CD8-positive, alpha-beta memory T cell (primary cell): ENCODE measurements at regions not wholly inside any gene's neighbourhood (a gene's known extent, or its start where the extent isn't known, plus 50 kb on each side); places are given as distances from the start of the nearest gene placed in this dataset.
"Not testable (repeated sequence)": the region's sequence is repeated elsewhere in the genome, so short reads cannot be mapped to it uniquely, and the experiment has no call there.

Experiments
- CTCF ChIA-PET: fragments of 350-600 bp; sonication (Branson Sonifier 250); formaldehyde crosslinking; loops from one replicate; lab custom pipeline; 2021; ENCODE audit warnings: antibody characterized with exemption; lab: Charles Lee
- POLR2A ChIA-PET: fragments of 350-600 bp; sonication (Branson Sonifier 250); formaldehyde crosslinking; loops from one replicate; lab custom pipeline; 2021; ENCODE audit warnings: antibody characterized with exemption; lab: Charles Lee
- DNase-seq, 5 donors: peaks; one replicate each; pipeline versions ENCODE4 v3.0.0 to v3.0.0-alpha.2; 2020 to 2022; ENCODE audit warnings: mixed read lengths in 1 of 5
- H3K27ac ChIP-seq: one replicate; pipeline ENCODE4 v1.7.0; 2013; ENCODE audit warnings: low read depth, mild to moderate bottlenecking, low read length, moderate library complexity
- H3K27me3 ChIP-seq: 2 replicates; pipeline ENCODE4 v1.7.0; 2013; ENCODE audit warnings: low read length, mild to moderate bottlenecking; ENCODE audit not compliant: insufficient read depth, poor library complexity, severe bottlenecking
- H3K36me3 ChIP-seq: 2 replicates; pipeline ENCODE4 v1.7.0; 2013; ENCODE audit warnings: mild to moderate bottlenecking, low read length, moderate library complexity; ENCODE audit not compliant: insufficient read depth
- H3K4me1 ChIP-seq: 2 replicates; pipeline ENCODE4 v1.7.0; 2013; ENCODE audit warnings: mild to moderate bottlenecking, low read length, moderate library complexity; ENCODE audit not compliant: insufficient read depth
- H3K4me3 ChIP-seq: 2 replicates; pipeline ENCODE4 v1.7.0; 2013; ENCODE audit warnings: mild to moderate bottlenecking, low read length
- H3K9me3 ChIP-seq: 2 replicates; pipeline ENCODE4 v1.7.0; 2013; ENCODE audit warnings: mild to moderate bottlenecking, low read length
- H3K27ac Mint-ChIP-seq, 8 donors: one replicate each; pipeline ENCODE4 v1.8.0; 2020 to 2021; ENCODE audit warnings: mixed read lengths in 8 of 8, mild to moderate bottlenecking in 6 of 8, inconsistent platforms in 3 of 8, moderate library complexity in 3 of 8
- H3K27me3 Mint-ChIP-seq, 2 donors: one replicate each; pipeline ENCODE4 v1.8.0; 2020 to 2021; ENCODE audit warnings: mixed read lengths in 2 of 2, mild to moderate bottlenecking in 1 of 2, moderate library complexity in 1 of 2
- H3K36me3 Mint-ChIP-seq, 3 donors: one replicate each; pipeline ENCODE4 v1.8.0; 2020 to 2021; ENCODE audit warnings: mixed read lengths in 3 of 3, inconsistent platforms in 1 of 3, mild to moderate bottlenecking in 1 of 3
- H3K4me1 Mint-ChIP-seq, 3 donors: one replicate each; pipeline ENCODE4 v1.8.0; 2020 to 2021; ENCODE audit warnings: mixed read lengths in 3 of 3, inconsistent platforms in 1 of 3, mild to moderate bottlenecking in 1 of 3
- H3K4me3 Mint-ChIP-seq, 7 donors: one replicate each; pipeline ENCODE4 v1.8.0; 2020 to 2021; ENCODE audit warnings: mixed read lengths in 7 of 7, mild to moderate bottlenecking in 6 of 7, moderate library complexity in 4 of 7, inconsistent platforms in 2 of 7
- H3K9me3 Mint-ChIP-seq, 5 donors: one replicate each; pipeline ENCODE4 v1.8.0; 2020 to 2022; ENCODE audit warnings: mixed read lengths in 5 of 5, mild to moderate bottlenecking in 3 of 5, moderate library complexity in 2 of 5, inconsistent platforms in 1 of 5

DNA sequence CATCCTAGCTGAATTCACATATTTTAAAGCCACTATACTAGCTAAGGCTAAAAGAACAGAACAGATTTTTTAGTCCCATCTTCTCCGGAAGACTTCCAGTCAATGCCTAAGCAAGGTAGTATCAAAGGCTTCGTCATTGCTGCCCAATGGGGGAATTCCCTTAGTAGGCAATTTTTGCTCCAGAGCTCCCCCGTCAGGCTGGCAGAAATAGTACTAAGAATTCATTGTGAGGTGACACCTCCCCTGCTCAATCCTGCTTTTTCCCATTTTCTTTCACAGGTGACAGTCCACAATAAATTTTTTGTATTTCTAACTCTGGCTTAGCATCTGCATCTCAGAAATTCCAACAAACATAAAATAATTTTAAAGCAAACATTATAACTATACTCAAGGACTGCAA, 52.8 kb upstream of the SRSF6 start:
- H3K36me3 ChIP-seq, result no peaks in the 10 kb centered on the region
- no peak overlapping the region for H3K27ac ChIP-seq
- peaks cover 7% of the 10 kb centered on the region for H3K27me3 ChIP-seq
- H3K4me1 ChIP-seq, result no peaks in the 10 kb centered on the region
- no peak overlapping the region for H3K4me3 Mint-ChIP-seq
- H3K27ac Mint-ChIP-seq, result no peak overlapping the region
- no peak for DNase-seq
- no peaks in the 10 kb centered on the region for H3K4me1 Mint-ChIP-seq
- ChIA-PET POLR2A (no interaction called here), CTCF (no interaction called here)
- H3K27me3 Mint-ChIP-seq, result peaks cover 35 to 51% of the 10 kb centered on the region in 2 donors
- no peaks in the 10 kb centered on the region for H3K9me3 ChIP-seq
- H3K9me3 Mint-ChIP-seq, result peaks cover 0 to 22% (median 17%) of the 10 kb centered on the region in 5 donors
- peaks cover 0 to 8% (median 0%) of the 10 kb centered on the region in 3 donors for H3K36me3 Mint-ChIP-seq
- no peak overlapping the region for H3K4me3 ChIP-seq

DNA sequence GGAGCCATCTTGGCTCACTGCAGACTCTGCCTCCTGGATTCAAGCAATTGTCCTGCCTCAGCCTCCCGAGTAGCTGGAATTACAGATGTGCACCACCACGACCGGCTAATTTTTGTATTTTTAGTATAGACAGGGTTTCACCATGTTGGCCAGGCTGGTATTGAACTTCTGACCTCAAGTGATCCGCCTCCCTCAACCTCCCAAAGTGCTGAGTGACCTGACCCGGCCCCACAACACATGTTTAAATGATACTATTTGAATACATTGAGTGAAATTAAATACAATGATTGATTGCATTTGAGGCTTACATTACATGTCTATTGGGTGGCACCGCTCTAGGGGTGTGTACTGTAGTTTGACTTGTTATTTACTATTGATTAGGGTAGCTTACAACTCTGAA, 56.8 kb upstream of the SRSF6 start:
- H3K4me1 ChIP-seq, H3K36me3 ChIP-seq, H3K27ac Mint-ChIP-seq, H3K9me3 Mint-ChIP-seq, H3K4me3 Mint-ChIP-seq, H3K4me3 ChIP-seq, CTCF ChIA-PET, H3K27me3 ChIP-seq, H3K36me3 Mint-ChIP-seq, H3K4me1 Mint-ChIP-seq, H3K9me3 ChIP-seq, POLR2A ChIA-PET, H3K27ac ChIP-seq, DNase-seq: not testable (repeated sequence)
- H3K27me3 Mint-ChIP-seq, result peaks cover 17 to 22% of the 10 kb centered on the region in 2 donors

- Histone ChIP-seq H3K27me3 (no peaks in the 10 kb centered on the region), H3K9me3 (no peaks in the 10 kb centered on the region), H3K4me3 (no peak overlapping the region), H3K4me1 (no peaks in the 10 kb centered on the region), H3K27ac (no peak overlapping the region), H3K36me3 (no peaks in the 10 kb centered on the region)
- Mint-ChIP-seq H3K4me1 (no peaks in the 10 kb centered on the region), H3K4me3 (no peak overlapping the region), H3K9me3 (peaks cover 0 to 7% (median 0%) of the 10 kb centered on the region in 5 donors), H3K27me3 (peaks cover 6 to 8% of the 10 kb centered on the region in 2 donors), H3K27ac (no peak overlapping the region), H3K36me3 (no peaks in the 10 kb centered on the region)
- POLR2A ChIA-PET, result no interaction called here
- DNase-seq, result no peak
- CTCF ChIA-PET, result interaction anchor here (1.0 kb wide), 1 partner anchor 10 kb away, joined by 3 read pairs; no protein-coding TSS in a partner anchor
These were observed 58.9 kb upstream of the SRSF6 start for GRCh38 chr20:43398676-43399324.

- Mint-ChIP-seq H3K9me3 (peaks cover 0 to 9% (median 2%) of the 10 kb centered on the region in 5 donors), H3K27me3 (peaks cover 9 to 17% of the 10 kb centered on the region in 2 donors), H3K36me3 (no peaks in the 10 kb centered on the region), H3K4me1 (no peaks in the 10 kb centered on the region), H3K27ac (no peak overlapping the region), H3K4me3 (no peak overlapping the region)
- ChIA-PET POLR2A (no interaction called here), CTCF (no interaction called here)
- Histone ChIP-seq H3K4me3 (no peak overlapping the region), H3K4me1 (no peaks in the 10 kb centered on the region), H3K36me3 (no peaks in the 10 kb centered on the region), H3K27me3 (no peaks in the 10 kb centered on the region), H3K9me3 (no peaks in the 10 kb centered on the region), H3K27ac (no peak overlapping the region)
- no peak for DNase-seq
These were observed 60.5 kb upstream of the SRSF6 start for GRCh38 chr20:43397147-43397546.

- no peaks in the 10 kb centered on the region for H3K36me3 ChIP-seq
- no peaks in the 10 kb centered on the region for H3K4me1 Mint-ChIP-seq
- no peak overlapping the region for H3K4me3 ChIP-seq
- no peak overlapping the region for H3K27ac Mint-ChIP-seq
- peaks cover 0 to 9% (median 2%) of the 10 kb centered on the region in 5 donors for H3K9me3 Mint-ChIP-seq
- no peaks in the 10 kb centered on the region for H3K27me3 ChIP-seq
- H3K27ac ChIP-seq, result no peak overlapping the region
- no peaks in the 10 kb centered on the region for H3K36me3 Mint-ChIP-seq
- ChIA-PET POLR2A (no interaction called here), CTCF (no interaction called here)
- H3K4me1 ChIP-seq, result no peaks in the 10 kb centered on the region
- no peak for DNase-seq
- H3K9me3 ChIP-seq, result no peaks in the 10 kb centered on the region
- H3K27me3 Mint-ChIP-seq, result peaks cover 15 to 41% of the 10 kb centered on the region in 2 donors
- no peak overlapping the region for H3K4me3 Mint-ChIP-seq
These were observed 64.6 kb upstream of the SRSF6 start for GRCh38 chr20:43393052-43393451.

- CTCF ChIA-PET, result no interaction called here
- Mint-ChIP-seq H3K4me3 (no peak overlapping the region), H3K4me1 (no peaks in the 10 kb centered on the region), H3K36me3 (no peaks in the 10 kb centered on the region), H3K27me3 (peaks cover 18 to 42% of the 10 kb centered on the region in 2 donors), H3K9me3 (peaks cover 0 to 9% (median 2%) of the 10 kb centered on the region in 5 donors), H3K27ac (no peak overlapping the region)
- POLR2A ChIA-PET, result no interaction called here
- no peaks in the 10 kb centered on the region for H3K4me1 ChIP-seq
- H3K27me3 ChIP-seq, result no peaks in the 10 kb centered on the region
- H3K36me3 ChIP-seq, result no peaks in the 10 kb centered on the region
- H3K27ac ChIP-seq, result no peak overlapping the region
- H3K9me3 ChIP-seq, result no peaks in the 10 kb centered on the region
- H3K4me3 ChIP-seq, result no peak overlapping the region
- DNase-seq, result no peak
These were observed 65.1 kb upstream of the SRSF6 start for GRCh38 chr20:43392561-43392960.

DNA sequence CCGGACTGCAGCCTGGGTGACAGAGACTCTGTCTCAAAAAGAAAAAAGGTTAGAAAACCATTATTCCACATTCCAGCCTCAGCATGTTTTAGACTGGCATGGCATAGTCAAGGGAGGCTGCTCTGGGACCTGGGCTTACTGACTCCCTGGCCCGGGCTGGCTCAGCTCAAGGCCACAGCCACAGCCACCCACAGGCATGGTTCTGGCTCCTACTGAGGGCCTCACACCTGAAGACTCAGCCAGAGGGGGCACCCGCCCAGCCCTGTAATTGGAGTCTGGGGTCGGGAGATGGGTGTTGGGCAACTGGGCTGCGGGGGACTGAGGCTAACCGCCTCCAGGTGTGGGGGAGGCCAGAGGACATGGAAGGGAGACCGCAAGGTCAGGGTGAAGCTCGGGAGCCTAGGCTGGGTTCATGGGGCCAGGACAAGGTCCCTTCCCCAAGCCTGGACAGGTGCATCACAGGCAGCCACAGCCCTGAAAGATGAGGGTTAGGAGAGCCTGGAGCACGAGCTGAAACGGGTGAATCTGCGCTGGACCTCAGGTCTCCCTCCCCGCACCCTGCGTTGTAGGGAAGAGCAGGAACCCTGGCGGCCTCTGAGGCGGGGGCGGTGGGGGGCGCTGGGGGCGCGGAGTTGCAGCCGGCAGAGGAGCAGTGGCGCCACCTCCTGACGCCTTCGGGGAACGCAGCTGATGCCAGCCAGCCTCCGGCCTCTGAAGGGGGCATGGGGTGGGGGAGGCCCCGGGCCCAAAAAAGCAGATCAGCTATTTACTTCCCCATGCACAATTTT, 67.7 kb upstream of the SRSF6 start:
- no peak for DNase-seq

DNA sequence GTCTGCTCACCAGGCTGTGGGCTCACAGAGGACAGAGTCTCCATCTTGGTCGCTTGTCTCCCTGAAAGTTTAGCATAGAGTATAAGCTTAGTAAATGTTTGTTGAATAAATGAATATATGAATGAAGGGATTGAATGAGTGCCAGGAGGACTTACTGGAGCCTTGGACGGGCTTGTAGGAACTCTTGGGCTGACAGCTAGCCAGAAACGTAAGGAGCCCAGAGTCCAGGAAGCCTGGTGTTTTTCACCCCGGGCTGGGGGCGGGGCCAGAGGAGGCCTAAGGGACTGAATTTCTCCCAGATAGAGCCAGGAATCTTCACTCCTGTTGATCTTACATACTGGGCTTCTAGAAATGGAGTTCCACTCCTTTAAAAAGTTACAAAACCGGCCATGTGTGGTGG, 68.5 kb upstream of the SRSF6 start:
- ChIA-PET POLR2A (no interaction called here), CTCF (no interaction called here)
- Histone ChIP-seq H3K27me3 (no peaks in the 10 kb centered on the region), H3K9me3 (no peaks in the 10 kb centered on the region), H3K36me3 (no peaks in the 10 kb centered on the region), H3K27ac (no peak overlapping the region), H3K4me3 (no peak overlapping the region), H3K4me1 (no peaks in the 10 kb centered on the region)
- DNase-seq, result no peak
- H3K9me3 Mint-ChIP-seq, result peaks cover 0 to 6% (median 2%) of the 10 kb centered on the region in 5 donors
- no peak overlapping the region for H3K4me3 Mint-ChIP-seq
- no peak overlapping the region for H3K27ac Mint-ChIP-seq
- H3K36me3 Mint-ChIP-seq, result no peaks in the 10 kb centered on the region
- peaks cover 17 to 56% of the 10 kb centered on the region in 2 donors for H3K27me3 Mint-ChIP-seq
- no peaks in the 10 kb centered on the region for H3K4me1 Mint-ChIP-seq

More for the DNA sequence above, 67.7 kb upstream of the SRSF6 start:
- no peaks in the 10 kb centered on the region for H3K27me3 ChIP-seq
- H3K36me3 Mint-ChIP-seq, result no peaks in the 10 kb centered on the region
- H3K9me3 Mint-ChIP-seq, result peaks cover 0 to 6% (median 2%) of the 10 kb centered on the region in 5 donors
- CTCF ChIA-PET, result no interaction called here
- H3K27ac Mint-ChIP-seq, result no peak overlapping the region
- peaks cover 17 to 51% of the 10 kb centered on the region in 2 donors for H3K27me3 Mint-ChIP-seq
- H3K4me1 Mint-ChIP-seq, result no peaks in the 10 kb centered on the region
- no peak overlapping the region for H3K4me3 ChIP-seq
- no peaks in the 10 kb centered on the region for H3K36me3 ChIP-seq
- no peaks in the 10 kb centered on the region for H3K4me1 ChIP-seq
- POLR2A ChIA-PET, result no interaction called here
- no peak overlapping the region for H3K27ac ChIP-seq
- H3K9me3 ChIP-seq, result no peaks in the 10 kb centered on the region
- no peak overlapping the region for H3K4me3 Mint-ChIP-seq
